Esophagus muscularis mucosa (tissue), 4 donors: ENCODE measurements at regions not wholly inside any gene's neighbourhood (a gene's known extent, or its start where the extent isn't known, plus 50 kb on each side); places are given as distances from the start of the nearest gene placed in this dataset.

ENCODE experiments used
- DNase-seq: peaks from one replicate; pipeline ENCODE4 v3.0.0-alpha.2; 2017; ENCODE audit errors: extremely low spot score
- H3K27ac ChIP-seq, 4 donors: fragments of 200-600 bp; sonication (generic); replicated peaks in 1 of 4; 1 replicate in 3 of 4; 2 replicates in 1 of 4; pipeline ENCODE4 v1.5.1; 2016 to 2019; ENCODE audit warnings: mild to moderate bottlenecking in 1 of 4
- H3K27me3 ChIP-seq, 4 donors: fragments of 200-600 bp; sonication (generic); one replicate each; pipeline versions ENCODE4 v1.5.1 to v1.6.0; 2016 to 2019
- H3K36me3 ChIP-seq, 4 donors: fragments of 200-600 bp; sonication (generic); one replicate each; pipeline ENCODE4 v1.5.1; 2016 to 2019
- H3K4me1 ChIP-seq, 4 donors: fragments of 200-600 bp; sonication (generic); one replicate each; pipeline ENCODE4 v1.5.1; 2016 to 2019
- H3K4me3 ChIP-seq, 4 donors: fragments of 200-600 bp; sonication (generic); 1 replicate in 2 of 4; 2 replicates in 2 of 4; pipeline ENCODE4 v1.5.1; 2016 to 2019; ENCODE audit warnings: mild to moderate bottlenecking in 4 of 4, moderate library complexity in 1 of 4
- H3K9me3 ChIP-seq, 4 donors: fragments of 200-600 bp; sonication (generic); 1 replicate in 3 of 4; 2 replicates in 1 of 4; pipeline ENCODE4 v1.5.1; 2016 to 2019
- EP300 ChIP-seq: sonication (generic); formaldehyde crosslinking; IDR thresholded peaks from one replicate; pipeline ENCODE4 v1.6.1; 2017; ENCODE audit warnings: antibody characterized with exemption
- POLR2A ChIP-seq: fragments of 450-650 bp; IDR thresholded peaks from one replicate; pipeline ENCODE4 v1.6.1; 2017; ENCODE audit warnings: antibody characterized with exemption, moderate library complexity, mild to moderate bottlenecking, low read depth
- POLR2AphosphoS5 ChIP-seq, 2 donors: sonication (generic); formaldehyde crosslinking; IDR thresholded peaks; one replicate each; pipeline ENCODE4 v1.6.1; 2017; ENCODE audit warnings: antibody characterized with exemption in 2 of 2
- WGBS: methylation state at CpG from one replicate; pipeline ENCODE4 v1.1.5; 2018; 5-methylcytosine and 5-hydroxymethylcytosine counted together
- intact Hi-C: fragments of 100-400 bp; cut with DNase I; formaldehyde crosslinking; loops from one replicate; pipeline ENCODE4 v1.15.1; 2023
- TF ChIP-seq, protein P1 (sequence below), 3 experiments: fragments of 200-600 bp in 2 of 3; fragments of 450-650 bp in 1 of 3; sonication (generic) in 2 of 3; IDR thresholded peaks; one replicate each; pipeline ENCODE4 v1.5.1; 2017 to 2019; ENCODE audit warnings: antibody characterized with exemption in 3 of 3, mild to moderate bottlenecking in 2 of 3, moderate library complexity in 1 of 3

DNA sequence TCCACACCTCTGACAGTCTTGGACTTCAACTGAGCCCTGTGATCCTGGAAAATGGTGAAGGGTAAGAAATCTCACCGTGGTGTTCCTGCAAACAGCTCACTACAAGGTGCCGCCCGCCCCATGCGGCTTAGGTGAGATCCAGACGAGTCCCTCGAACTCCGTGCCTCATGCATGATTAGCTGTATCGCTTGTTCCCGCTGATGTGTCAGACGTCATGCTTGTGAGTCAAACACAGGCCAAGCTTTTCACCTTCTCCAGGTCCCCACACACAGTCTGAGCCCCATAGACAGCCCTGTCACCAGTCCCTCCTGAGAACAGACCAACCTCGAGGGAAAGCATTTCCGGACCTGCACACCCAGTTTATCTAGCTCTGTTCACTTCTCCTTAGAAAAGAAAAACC is 740.5 kb downstream of the GALR1 start:
- Histone ChIP-seq H3K36me3 (no peaks in the 10 kb centered on the region), H3K4me3 (no peak overlapping the region), H3K27me3 (peaks cover 0 to 4% (median 0%) of the 10 kb centered on the region in 4 donors), H3K9me3 (no peaks in the 10 kb centered on the region), H3K27ac (no peak overlapping the region), H3K4me1 (no peaks in the 10 kb centered on the region)
- WGBS: 90% methylated on average over 12 of the region's 12 CpGs
- TF ChIP-seq, protein P1, sequence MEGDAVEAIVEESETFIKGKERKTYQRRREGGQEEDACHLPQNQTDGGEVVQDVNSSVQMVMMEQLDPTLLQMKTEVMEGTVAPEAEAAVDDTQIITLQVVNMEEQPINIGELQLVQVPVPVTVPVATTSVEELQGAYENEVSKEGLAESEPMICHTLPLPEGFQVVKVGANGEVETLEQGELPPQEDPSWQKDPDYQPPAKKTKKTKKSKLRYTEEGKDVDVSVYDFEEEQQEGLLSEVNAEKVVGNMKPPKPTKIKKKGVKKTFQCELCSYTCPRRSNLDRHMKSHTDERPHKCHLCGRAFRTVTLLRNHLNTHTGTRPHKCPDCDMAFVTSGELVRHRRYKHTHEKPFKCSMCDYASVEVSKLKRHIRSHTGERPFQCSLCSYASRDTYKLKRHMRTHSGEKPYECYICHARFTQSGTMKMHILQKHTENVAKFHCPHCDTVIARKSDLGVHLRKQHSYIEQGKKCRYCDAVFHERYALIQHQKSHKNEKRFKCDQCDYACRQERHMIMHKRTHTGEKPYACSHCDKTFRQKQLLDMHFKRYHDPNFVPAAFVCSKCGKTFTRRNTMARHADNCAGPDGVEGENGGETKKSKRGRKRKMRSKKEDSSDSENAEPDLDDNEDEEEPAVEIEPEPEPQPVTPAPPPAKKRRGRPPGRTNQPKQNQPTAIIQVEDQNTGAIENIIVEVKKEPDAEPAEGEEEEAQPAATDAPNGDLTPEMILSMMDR (IDR thresholded peaks at IDR 0.05): no peak
- TF ChIP-seq POLR2A (no peak), POLR2AphosphoS5 (IDR thresholded peaks at IDR 0.05) (no peak), EP300 (no peak)
- DNase-seq: no peak
- intact Hi-C loops: no loop called here

DNA sequence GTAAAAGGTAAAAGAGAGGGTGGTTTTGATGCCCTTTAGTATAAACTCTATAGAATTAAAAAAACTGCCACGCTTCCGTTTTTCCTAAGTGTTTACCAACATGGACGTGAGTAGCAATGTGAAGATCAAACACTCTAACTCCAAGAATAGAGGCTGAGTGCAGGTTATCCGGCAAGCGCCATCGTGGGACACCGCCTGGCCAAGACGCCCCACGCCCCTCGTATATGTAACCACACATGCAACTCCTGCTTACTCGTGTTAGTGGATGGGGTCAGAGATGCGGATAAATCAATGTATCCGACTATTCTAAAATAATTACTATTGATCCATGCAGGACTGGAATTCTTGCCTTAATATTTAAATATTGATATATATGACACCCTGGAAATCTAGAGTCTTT is 741.3 kb downstream of the GALR1 start:
- Histone ChIP-seq H3K27me3 (peaks cover 0 to 4% (median 0%) of the 10 kb centered on the region in 4 donors), H3K9me3 (no peaks in the 10 kb centered on the region), H3K27ac (no peak overlapping the region), H3K36me3 (no peaks in the 10 kb centered on the region), H3K4me1 (no peaks in the 10 kb centered on the region), H3K4me3 (no peak overlapping the region)
- 88% methylated on average over 13 of the region's 13 CpGs for WGBS
- no peak for TF ChIP-seq POLR2AphosphoS5 (IDR thresholded peaks at IDR 0.05)
- TF ChIP-seq POLR2A: no peak
- TF ChIP-seq EP300: no peak
- TF ChIP-seq, protein P1 (IDR thresholded peaks at IDR 0.05): no peak
- intact Hi-C loops: no loop called here
- DNase-seq: no peak

DNA sequence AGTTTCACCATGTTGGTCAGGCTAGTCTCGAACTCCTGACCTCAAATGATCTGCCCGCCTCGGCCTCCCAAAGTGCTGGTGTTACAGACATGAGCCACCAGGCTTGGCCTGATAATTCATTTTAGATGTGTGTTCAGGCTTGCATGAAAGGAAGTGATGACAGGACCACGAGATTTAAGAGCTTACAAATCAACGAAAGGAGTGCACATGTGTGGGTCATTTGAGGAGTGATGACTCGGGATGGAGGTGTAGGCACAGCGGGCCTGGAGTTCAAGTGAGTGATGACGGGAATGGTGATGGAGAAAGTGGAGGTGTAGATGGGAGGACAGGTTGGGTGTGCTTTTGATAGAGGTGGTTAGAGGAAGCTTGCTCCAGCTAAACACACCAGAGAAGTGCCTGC is 742.4 kb downstream of the GALR1 start:
- no peak overlapping the region for H3K4me3 ChIP-seq
- H3K9me3 ChIP-seq: no peaks in the 10 kb centered on the region
- TF ChIP-seq POLR2A: no peak
- TF ChIP-seq EP300: no peak
- TF ChIP-seq POLR2AphosphoS5 (IDR thresholded peaks at IDR 0.05): no peak
- TF ChIP-seq, protein P1 (IDR thresholded peaks at IDR 0.05): no peak
- WGBS: 83% methylated on average over 8 of the region's 8 CpGs
- DNase-seq: no peak
- H3K36me3 ChIP-seq: no peaks in the 10 kb centered on the region
- intact Hi-C loops: no loop called here
- no peaks in the 10 kb centered on the region for H3K4me1 ChIP-seq
- H3K27ac ChIP-seq: no peak overlapping the region
- peaks cover 0 to 4% (median 0%) of the 10 kb centered on the region in 4 donors for H3K27me3 ChIP-seq

DNA sequence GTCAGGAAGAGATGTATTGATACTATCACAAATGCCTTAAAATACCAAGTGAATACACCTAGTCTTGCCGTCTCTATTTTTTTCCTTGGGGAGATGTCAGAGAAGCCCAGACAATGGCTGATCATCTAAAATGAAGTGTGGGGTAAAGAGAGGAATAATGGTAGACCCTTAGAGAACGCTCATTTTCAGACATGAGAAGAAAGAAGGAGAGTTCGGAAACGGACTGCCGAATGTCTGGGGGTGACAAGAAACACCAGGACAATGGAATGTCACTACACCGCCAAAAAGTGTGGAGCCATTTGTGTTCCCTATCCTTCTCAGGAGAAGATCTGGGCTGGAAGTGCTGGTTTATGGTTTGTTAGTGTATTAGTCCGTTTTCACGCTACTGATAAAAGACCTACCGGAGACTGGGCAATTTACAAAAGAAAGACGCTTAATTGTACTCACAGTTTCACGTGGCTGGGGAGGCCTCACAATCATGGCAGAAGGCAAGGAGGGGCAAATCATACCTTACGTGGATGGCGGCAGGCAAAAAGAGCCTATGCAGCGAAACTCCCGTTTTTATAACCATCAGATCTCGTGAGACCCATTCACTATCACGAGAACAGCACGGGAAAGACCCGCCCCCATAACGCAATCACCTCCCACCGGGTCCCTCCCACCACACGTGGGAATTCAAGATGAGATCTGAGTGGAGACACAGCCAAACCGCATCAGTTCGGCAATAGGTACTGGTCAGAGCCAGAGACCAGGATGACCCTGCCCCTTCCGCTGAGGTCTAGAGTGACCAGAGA is 743.7 kb downstream of the GALR1 start:
- H3K4me3 ChIP-seq: no peak overlapping the region
- no peak overlapping the region for H3K27ac ChIP-seq
- WGBS: 90% methylated on average over 25 of the region's 25 CpGs
- DNase-seq: no peak
- TF ChIP-seq, protein P1 (IDR thresholded peaks at IDR 0.05): no peak
- TF ChIP-seq POLR2AphosphoS5 (IDR thresholded peaks at IDR 0.05): no peak
- H3K27me3 ChIP-seq: peaks cover 0 to 4% (median 0%) of the 10 kb centered on the region in 4 donors
- intact Hi-C loops: no loop called here
- H3K9me3 ChIP-seq: no peaks in the 10 kb centered on the region
- no peaks in the 10 kb centered on the region for H3K4me1 ChIP-seq
- H3K36me3 ChIP-seq: no peaks in the 10 kb centered on the region

DNA sequence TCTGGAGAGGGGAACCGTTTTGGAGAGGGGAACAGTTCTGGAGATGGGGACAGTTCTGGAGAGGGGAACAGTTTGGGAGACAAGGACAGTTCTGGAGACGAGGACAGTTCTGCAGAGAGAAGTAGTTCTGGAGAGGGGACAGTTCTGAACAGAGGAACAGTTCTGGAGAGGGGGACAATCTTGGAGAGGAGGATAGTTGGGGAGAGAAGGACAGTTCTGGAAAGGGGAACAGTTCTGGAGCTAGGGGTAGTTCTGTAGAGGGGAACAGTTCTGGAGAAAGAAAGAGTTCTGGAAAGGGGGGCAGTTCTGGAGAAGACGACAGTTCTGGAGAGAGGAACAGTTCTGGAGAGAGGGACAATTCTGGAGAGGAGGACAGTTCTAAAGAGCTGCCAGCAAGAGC is 745.9 kb downstream of the GALR1 start:
- Histone ChIP-seq H3K27ac (no peak overlapping the region), H3K4me1 (no peaks in the 10 kb centered on the region), H3K4me3 (no peak overlapping the region), H3K9me3 (peaks cover 0 to 13% (median 1%) of the 10 kb centered on the region in 4 donors), H3K27me3 (peaks cover 0 to 4% (median 0%) of the 10 kb centered on the region in 4 donors), H3K36me3 (no peaks in the 10 kb centered on the region)
- WGBS: 79% methylated on average over 3 of the region's 3 CpGs
- TF ChIP-seq, protein P1 (IDR thresholded peaks at IDR 0.05): no peak
- TF ChIP-seq EP300 (no peak), POLR2AphosphoS5 (IDR thresholded peaks at IDR 0.05) (no peak), POLR2A (no peak)
- intact Hi-C loops: no loop called here
- DNase-seq: no peak
